GM12865 (cell line): ENCODE measurements at regions not wholly inside any gene's neighbourhood (a gene's known extent, or its start where the extent isn't known, plus 50 kb on each side); places are given as distances from the start of the nearest gene placed in this dataset.

Experiments used
- DNase-seq: peaks from one replicate; pipeline ENCODE4 v3.0.0; 2010; ENCODE audit warnings: low read depth
- H3K4me3 ChIP-seq: 2 replicates; pipeline ENCODE4 v1.5.1; 2011; ENCODE audit warnings: mild to moderate bottlenecking, low read depth, low read length, control low read depth
- CTCF ChIP-seq: IDR thresholded peaks from 2 replicates; pipeline ENCODE4 v1.5.1; 2011; ENCODE audit warnings: low read length, control low read depth, low read depth, inconsistent platforms; ENCODE audit not compliant: insufficient read depth; ENCODE audit errors: missing control alignments

GRCh38 chr15:93478947-93479346 lies 389.9 kb upstream of the RGMA start:
- no peak for TF ChIP-seq CTCF
- no peak for DNase-seq
- H3K4me3 ChIP-seq = no peak overlapping the region

GRCh38 chr15:93477721-93478120 lies 388.7 kb upstream of the RGMA start:
- TF ChIP-seq CTCF = no peak
- no peak overlapping the region for H3K4me3 ChIP-seq
- no peak for DNase-seq

- DNase-seq = no peak
- no peak overlapping the region for H3K4me3 ChIP-seq
- TF ChIP-seq CTCF = no peak
These were observed 388.2 kb upstream of the RGMA start for GRCh38 chr15:93477188-93477587.

GRCh38 chr15:93476491-93477177 lies 387.6 kb upstream of the RGMA start:
- no peak for TF ChIP-seq CTCF
- no peak overlapping the region for H3K4me3 ChIP-seq
- no peak for DNase-seq

GRCh38 chr15:93474728-93475127 lies 385.7 kb upstream of the RGMA start:
- no peak for TF ChIP-seq CTCF
- no peak for DNase-seq
- no peak overlapping the region for H3K4me3 ChIP-seq

- no peak for TF ChIP-seq CTCF
- no peak for DNase-seq
These were observed 381.0 kb upstream of the RGMA start for GRCh38 chr15:93469994-93470393.

GRCh38 chr15:93467337-93467736 lies 378.3 kb upstream of the RGMA start:
- no peak for DNase-seq
- H3K4me3 ChIP-seq = no peak overlapping the region
- TF ChIP-seq CTCF = no peak

More at GRCh38 chr15:93469994-93470393, 381.0 kb upstream of the RGMA start:
- H3K4me3 ChIP-seq = no peak overlapping the region
